AG04449 (cell line): ENCODE measurements at regions not wholly inside any gene's neighbourhood (a gene's known extent, or its start where the extent isn't known, plus 50 kb on each side); places are given as distances from the start of the nearest gene placed in this dataset.

Source experiments
- CTCF ChIA-PET: fragments of 350-600 bp; formaldehyde crosslinking; extraction: SDS; loops from one replicate; lab custom pipeline; 2021; ENCODE audit warnings: antibody characterized with exemption; lab: Yijun Ruan, JAX
- POLR2A ChIA-PET: fragments of 400-600, 350-600 bp; formaldehyde crosslinking; extraction: SDS; loops from one replicate; lab custom pipeline; 2020; ENCODE audit warnings: antibody characterized with exemption, inconsistent platforms; lab: Yijun Ruan, JAX
- DNase-seq: peaks from one replicate; pipeline ENCODE4 v3.0.0-alpha.2; 2010; ENCODE audit warnings: low read depth, low spot score
- H3K4me3 ChIP-seq: 2 replicates; pipeline ENCODE4 v1.5.1; 2011; ENCODE audit warnings: low read depth, mild to moderate bottlenecking, control low read depth, low read length
- CTCF ChIP-seq: IDR thresholded peaks from one replicate; pipeline ENCODE4 v1.5.1; 2011; ENCODE audit warnings: mild to moderate bottlenecking, moderate library complexity, low read length, control low read depth, inconsistent platforms; ENCODE audit not compliant: insufficient read depth; ENCODE audit errors: missing control alignments

GRCh38 chr1:79988401-79988800 is 981.9 kb upstream of the ADGRL4 start:
- ChIA-PET CTCF (no interaction called here), POLR2A (no interaction called here)
- TF ChIP-seq CTCF = no peak
- no peak overlapping the region for H3K4me3 ChIP-seq
- DNase-seq = no peak

- peak; percentile 9 for DNase-seq
- no peak for TF ChIP-seq CTCF
- ChIA-PET POLR2A (no interaction called here), CTCF (no interaction called here)
- H3K4me3 ChIP-seq = no peak overlapping the region
Observed at GRCh38 chr1:79982211-79982610, 975.7 kb upstream of the ADGRL4 start.

- CTCF ChIA-PET = no interaction called here
- no peak for TF ChIP-seq CTCF
- POLR2A ChIA-PET = no interaction called here
- DNase-seq = no peak
- no peak overlapping the region for H3K4me3 ChIP-seq
Observed at GRCh38 chr1:79981481-79981880, 975.0 kb upstream of the ADGRL4 start.

- CTCF ChIA-PET = no interaction called here
- POLR2A ChIA-PET = no interaction called here
- no peak for TF ChIP-seq CTCF
- no peak overlapping the region for H3K4me3 ChIP-seq
- DNase-seq = no peak
Observed at GRCh38 chr1:79979346-79979745, 972.8 kb upstream of the ADGRL4 start.

- TF ChIP-seq CTCF = no peak
- ChIA-PET POLR2A (interaction anchor here (0.6 kb wide), 1 partner anchor 347 kb away, joined by 3 read pairs; no protein-coding TSS in a partner anchor), CTCF (no interaction called here)
- no peak overlapping the region for H3K4me3 ChIP-seq
- no peak for DNase-seq
Observed at GRCh38 chr1:79976287-79976686, 969.8 kb upstream of the ADGRL4 start.

GRCh38 chr1:79974659-79975058 is 968.1 kb upstream of the ADGRL4 start:
- CTCF ChIA-PET = no interaction called here
- POLR2A ChIA-PET = no interaction called here
- no peak for DNase-seq
- TF ChIP-seq CTCF = no peak
- H3K4me3 ChIP-seq = no peak overlapping the region

- H3K4me3 ChIP-seq = no peak overlapping the region
- ChIA-PET CTCF (no interaction called here), POLR2A (no interaction called here)
- DNase-seq = no peak
- TF ChIP-seq CTCF = no peak
Observed at GRCh38 chr1:79969886-79970285, 963.4 kb upstream of the ADGRL4 start.
